Activated CD8-positive, alpha-beta memory T cell treated with anti-CD3 and anti-CD28 coated beads, Interleukin-2, amount 50 U/mL, for 4 hours (primary cell): ENCODE measurements at regions not wholly inside any gene's neighbourhood (a gene's known extent, or its start where the extent isn't known, plus 50 kb on each side); places are given as distances from the start of the nearest gene placed in this dataset.
"Not testable (repeated sequence)": the region's sequence is repeated elsewhere in the genome, so short reads cannot be mapped to it uniquely, and the experiment has no call there.

ENCODE experiments used
- DNase-seq: peaks from one replicate; pipeline ENCODE4 v3.0.0-alpha.2; 2020

- DNase-seq: no peak
Measured at GRCh38 chr3:20529911-20530310, 343.9 kb upstream of the SGO1 start.

GRCh38 chr3:20528180-20528770 is 342.3 kb upstream of the SGO1 start:
- DNase-seq: no peak

GRCh38 chr3:20527368-20527767 is 341.4 kb upstream of the SGO1 start:
- DNase-seq: no peak

GRCh38 chr3:20524328-20524727 is 338.3 kb upstream of the SGO1 start:
- no peak for DNase-seq

GRCh38 chr3:20523293-20523692 is 337.3 kb upstream of the SGO1 start:
- no peak for DNase-seq

- DNase-seq: not testable (repeated sequence)
Measured at GRCh38 chr3:20517316-20517715, 331.3 kb upstream of the SGO1 start.

GRCh38 chr3:20516311-20516710 is 330.3 kb upstream of the SGO1 start:
- DNase-seq: no peak

GRCh38 chr3:20515834-20516233 is 329.8 kb upstream of the SGO1 start:
- DNase-seq: no peak

GRCh38 chr3:20511863-20512505 is 326.0 kb upstream of the SGO1 start:
- DNase-seq: no peak

- DNase-seq: no peak
Measured at GRCh38 chr3:20510396-20510795, 324.4 kb upstream of the SGO1 start.

- DNase-seq: no peak
Measured at GRCh38 chr3:20503394-20504082, 317.5 kb upstream of the SGO1 start.

- no peak for DNase-seq
Measured at GRCh38 chr3:20490996-20491395, 305.0 kb upstream of the SGO1 start.

GRCh38 chr3:20488151-20488550 is 302.1 kb upstream of the SGO1 start:
- no peak for DNase-seq

- no peak for DNase-seq
Measured at GRCh38 chr3:20484126-20484525, 298.1 kb upstream of the SGO1 start.

- DNase-seq: no peak
Measured at GRCh38 chr3:20482350-20482749, 296.3 kb upstream of the SGO1 start.

GRCh38 chr3:20480786-20481365 is 294.9 kb upstream of the SGO1 start:
- DNase-seq: no peak

GRCh38 chr3:20478436-20478835 is 292.4 kb upstream of the SGO1 start:
- DNase-seq: no peak

- not testable (repeated sequence) for DNase-seq
Measured at GRCh38 chr3:20464237-20464636, 278.2 kb upstream of the SGO1 start.

GRCh38 chr3:20462723-20463122 is 276.7 kb upstream of the SGO1 start:
- no peak for DNase-seq

GRCh38 chr3:20462226-20462625 is 276.2 kb upstream of the SGO1 start:
- DNase-seq: no peak

- no peak for DNase-seq
Measured at GRCh38 chr3:20458994-20459716, 273.1 kb upstream of the SGO1 start.

GRCh38 chr3:20456511-20456910 is 270.5 kb upstream of the SGO1 start:
- no peak for DNase-seq

GRCh38 chr3:20451170-20451569 is 265.2 kb upstream of the SGO1 start:
- DNase-seq: no peak
